ENCODE measurements at regions not wholly inside any gene's neighbourhood (a gene's known extent, or its start where the extent isn't known, plus 50 kb on each side); places are given as distances from the start of the nearest gene placed in this dataset.

DNA sequence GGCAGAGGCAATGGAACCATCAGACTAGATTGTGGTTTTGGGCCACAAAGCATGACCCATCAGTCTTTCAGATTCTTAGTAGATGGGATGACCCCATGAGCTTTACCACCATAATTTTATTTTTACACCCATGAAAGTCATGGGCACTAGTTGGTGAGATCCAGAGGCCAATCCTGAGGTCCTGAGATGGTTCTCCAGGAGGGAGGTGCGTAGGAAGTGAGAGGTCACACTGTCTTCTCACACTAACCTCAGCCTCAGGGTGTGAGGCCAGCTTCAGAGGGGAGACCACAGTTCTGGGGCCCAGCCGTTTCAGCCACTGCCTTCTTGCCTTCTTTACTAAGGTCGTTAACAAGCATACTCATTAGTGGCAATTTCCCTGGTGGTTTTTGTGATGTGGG lies 106.4 kb downstream of the AKAP11 start:
- no peaks in the 10 kb centered on the region for H3K9me3 ChIP-seq (ENCODE audit: control insufficient read depth, insufficient read depth, low read depth, low read length)
- H3K36me3 ChIP-seq (ENCODE audit: control insufficient read depth in 2 of 2, insufficient read depth in 1 of 2, low read length in 2 of 2), result no peaks in the 10 kb centered on the region
- TF ChIP-seq KLF7 (tag by site-specific recombination; IDR thresholded peaks at IDR 0.05; ENCODE audit: borderline replicate concordance) (no peak), ZNF10 (tag by site-specific recombination; IDR thresholded peaks at IDR 0.05) (no peak), ZNF335 (tag by site-specific recombination; conservative IDR thresholded peaks at IDR 0.05) (no peak), KLF1 (tag by site-specific recombination; IDR thresholded peaks at IDR 0.05) (no peak)
- CTCF ChIA-PET, result no interaction called here
- H3K4me3 ChIP-seq (ENCODE audit: low read depth, low read length), result no peak overlapping the region
- H3K27ac ChIP-seq (ENCODE audit: extremely low read depth, low read depth, low read length), result no peak overlapping the region
- no peaks in the 10 kb centered on the region for H3K4me1 ChIP-seq (ENCODE audit: control insufficient read depth, insufficient read depth, low read length)
- POLR2A ChIA-PET, result no interaction called here

DNA sequence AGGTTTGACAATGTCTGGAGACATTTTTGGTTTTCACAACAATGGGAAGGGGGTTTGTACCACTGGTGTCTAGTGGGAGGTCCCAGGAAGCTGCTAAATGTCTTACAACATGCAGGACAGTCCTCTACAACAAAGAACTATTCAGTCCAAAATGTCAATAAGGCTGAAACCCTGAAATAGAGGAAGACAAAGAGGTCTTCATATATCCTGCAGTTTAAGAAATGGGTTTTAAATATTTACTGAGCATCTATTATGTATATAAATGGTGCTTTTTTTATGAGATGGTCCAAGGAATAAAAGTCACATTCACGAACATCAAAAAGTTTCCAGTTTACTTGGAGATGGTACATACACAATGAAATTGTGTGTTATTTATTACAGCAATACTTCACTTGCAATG lies 107.3 kb downstream of the AKAP11 start:
- no peaks in the 10 kb centered on the region for H3K4me1 ChIP-seq (ENCODE audit: control insufficient read depth, insufficient read depth, low read length)
- H3K4me3 ChIP-seq (ENCODE audit: low read depth, low read length), result no peak overlapping the region
- TF ChIP-seq, protein P1, sequence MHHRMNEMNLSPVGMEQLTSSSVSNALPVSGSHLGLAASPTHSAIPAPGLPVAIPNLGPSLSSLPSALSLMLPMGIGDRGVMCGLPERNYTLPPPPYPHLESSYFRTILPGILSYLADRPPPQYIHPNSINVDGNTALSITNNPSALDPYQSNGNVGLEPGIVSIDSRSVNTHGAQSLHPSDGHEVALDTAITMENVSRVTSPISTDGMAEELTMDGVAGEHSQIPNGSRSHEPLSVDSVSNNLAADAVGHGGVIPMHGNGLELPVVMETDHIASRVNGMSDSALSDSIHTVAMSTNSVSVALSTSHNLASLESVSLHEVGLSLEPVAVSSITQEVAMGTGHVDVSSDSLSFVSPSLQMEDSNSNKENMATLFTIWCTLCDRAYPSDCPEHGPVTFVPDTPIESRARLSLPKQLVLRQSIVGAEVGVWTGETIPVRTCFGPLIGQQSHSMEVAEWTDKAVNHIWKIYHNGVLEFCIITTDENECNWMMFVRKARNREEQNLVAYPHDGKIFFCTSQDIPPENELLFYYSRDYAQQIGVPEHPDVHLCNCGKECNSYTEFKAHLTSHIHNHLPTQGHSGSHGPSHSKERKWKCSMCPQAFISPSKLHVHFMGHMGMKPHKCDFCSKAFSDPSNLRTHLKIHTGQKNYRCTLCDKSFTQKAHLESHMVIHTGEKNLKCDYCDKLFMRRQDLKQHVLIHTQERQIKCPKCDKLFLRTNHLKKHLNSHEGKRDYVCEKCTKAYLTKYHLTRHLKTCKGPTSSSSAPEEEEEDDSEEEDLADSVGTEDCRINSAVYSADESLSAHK (tag by site-specific recombination; IDR thresholded peaks at IDR 0.05), result no peak
- TF ChIP-seq, protein P2, sequence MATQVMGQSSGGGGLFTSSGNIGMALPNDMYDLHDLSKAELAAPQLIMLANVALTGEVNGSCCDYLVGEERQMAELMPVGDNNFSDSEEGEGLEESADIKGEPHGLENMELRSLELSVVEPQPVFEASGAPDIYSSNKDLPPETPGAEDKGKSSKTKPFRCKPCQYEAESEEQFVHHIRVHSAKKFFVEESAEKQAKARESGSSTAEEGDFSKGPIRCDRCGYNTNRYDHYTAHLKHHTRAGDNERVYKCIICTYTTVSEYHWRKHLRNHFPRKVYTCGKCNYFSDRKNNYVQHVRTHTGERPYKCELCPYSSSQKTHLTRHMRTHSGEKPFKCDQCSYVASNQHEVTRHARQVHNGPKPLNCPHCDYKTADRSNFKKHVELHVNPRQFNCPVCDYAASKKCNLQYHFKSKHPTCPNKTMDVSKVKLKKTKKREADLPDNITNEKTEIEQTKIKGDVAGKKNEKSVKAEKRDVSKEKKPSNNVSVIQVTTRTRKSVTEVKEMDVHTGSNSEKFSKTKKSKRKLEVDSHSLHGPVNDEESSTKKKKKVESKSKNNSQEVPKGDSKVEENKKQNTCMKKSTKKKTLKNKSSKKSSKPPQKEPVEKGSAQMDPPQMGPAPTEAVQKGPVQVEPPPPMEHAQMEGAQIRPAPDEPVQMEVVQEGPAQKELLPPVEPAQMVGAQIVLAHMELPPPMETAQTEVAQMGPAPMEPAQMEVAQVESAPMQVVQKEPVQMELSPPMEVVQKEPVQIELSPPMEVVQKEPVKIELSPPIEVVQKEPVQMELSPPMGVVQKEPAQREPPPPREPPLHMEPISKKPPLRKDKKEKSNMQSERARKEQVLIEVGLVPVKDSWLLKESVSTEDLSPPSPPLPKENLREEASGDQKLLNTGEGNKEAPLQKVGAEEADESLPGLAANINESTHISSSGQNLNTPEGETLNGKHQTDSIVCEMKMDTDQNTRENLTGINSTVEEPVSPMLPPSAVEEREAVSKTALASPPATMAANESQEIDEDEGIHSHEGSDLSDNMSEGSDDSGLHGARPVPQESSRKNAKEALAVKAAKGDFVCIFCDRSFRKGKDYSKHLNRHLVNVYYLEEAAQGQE (tag by site-specific recombination; IDR thresholded peaks at IDR 0.05), result no peak
- TF ChIP-seq ZNF837 (tag by site-specific recombination; IDR thresholded peaks at IDR 0.05), result no peak
- TF ChIP-seq ZNF530 (tag by site-specific recombination; IDR thresholded peaks at IDR 0.05; ENCODE audit: low read depth), result no peak
- TF ChIP-seq, protein P3, sequence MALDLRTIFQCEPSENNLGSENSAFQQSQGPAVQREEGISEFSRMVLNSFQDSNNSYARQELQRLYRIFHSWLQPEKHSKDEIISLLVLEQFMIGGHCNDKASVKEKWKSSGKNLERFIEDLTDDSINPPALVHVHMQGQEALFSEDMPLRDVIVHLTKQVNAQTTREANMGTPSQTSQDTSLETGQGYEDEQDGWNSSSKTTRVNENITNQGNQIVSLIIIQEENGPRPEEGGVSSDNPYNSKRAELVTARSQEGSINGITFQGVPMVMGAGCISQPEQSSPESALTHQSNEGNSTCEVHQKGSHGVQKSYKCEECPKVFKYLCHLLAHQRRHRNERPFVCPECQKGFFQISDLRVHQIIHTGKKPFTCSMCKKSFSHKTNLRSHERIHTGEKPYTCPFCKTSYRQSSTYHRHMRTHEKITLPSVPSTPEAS (tag by site-specific recombination; IDR thresholded peaks at IDR 0.05), result no peak
- TF ChIP-seq, protein P4, sequence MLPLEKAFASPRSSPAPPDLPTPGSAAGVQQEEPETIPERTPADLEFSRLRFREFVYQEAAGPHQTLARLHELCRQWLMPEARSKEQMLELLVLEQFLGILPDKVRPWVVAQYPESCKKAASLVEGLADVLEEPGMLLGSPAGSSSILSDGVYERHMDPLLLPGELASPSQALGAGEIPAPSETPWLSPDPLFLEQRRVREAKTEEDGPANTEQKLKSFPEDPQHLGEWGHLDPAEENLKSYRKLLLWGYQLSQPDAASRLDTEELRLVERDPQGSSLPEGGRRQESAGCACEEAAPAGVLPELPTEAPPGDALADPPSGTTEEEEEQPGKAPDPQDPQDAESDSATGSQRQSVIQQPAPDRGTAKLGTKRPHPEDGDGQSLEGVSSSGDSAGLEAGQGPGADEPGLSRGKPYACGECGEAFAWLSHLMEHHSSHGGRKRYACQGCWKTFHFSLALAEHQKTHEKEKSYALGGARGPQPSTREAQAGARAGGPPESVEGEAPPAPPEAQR (tag by site-specific recombination; IDR thresholded peaks at IDR 0.05), result no peak
- TF ChIP-seq ZNF626 (tag by site-specific recombination; IDR thresholded peaks at IDR 0.05), result no peak
- TF ChIP-seq, protein P5, sequence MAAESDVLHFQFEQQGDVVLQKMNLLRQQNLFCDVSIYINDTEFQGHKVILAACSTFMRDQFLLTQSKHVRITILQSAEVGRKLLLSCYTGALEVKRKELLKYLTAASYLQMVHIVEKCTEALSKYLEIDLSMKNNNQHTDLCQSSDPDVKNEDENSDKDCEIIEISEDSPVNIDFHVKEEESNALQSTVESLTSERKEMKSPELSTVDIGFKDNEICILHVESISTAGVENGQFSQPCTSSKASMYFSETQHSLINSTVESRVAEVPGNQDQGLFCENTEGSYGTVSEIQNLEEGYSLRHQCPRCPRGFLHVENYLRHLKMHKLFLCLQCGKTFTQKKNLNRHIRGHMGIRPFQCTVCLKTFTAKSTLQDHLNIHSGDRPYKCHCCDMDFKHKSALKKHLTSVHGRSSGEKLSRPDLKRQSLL (tag by site-specific recombination; IDR thresholded peaks at IDR 0.05), result no peak
- no peak for TF ChIP-seq ZNF157 (tag by site-specific recombination; IDR thresholded peaks at IDR 0.05)
- TF ChIP-seq, protein P6, sequence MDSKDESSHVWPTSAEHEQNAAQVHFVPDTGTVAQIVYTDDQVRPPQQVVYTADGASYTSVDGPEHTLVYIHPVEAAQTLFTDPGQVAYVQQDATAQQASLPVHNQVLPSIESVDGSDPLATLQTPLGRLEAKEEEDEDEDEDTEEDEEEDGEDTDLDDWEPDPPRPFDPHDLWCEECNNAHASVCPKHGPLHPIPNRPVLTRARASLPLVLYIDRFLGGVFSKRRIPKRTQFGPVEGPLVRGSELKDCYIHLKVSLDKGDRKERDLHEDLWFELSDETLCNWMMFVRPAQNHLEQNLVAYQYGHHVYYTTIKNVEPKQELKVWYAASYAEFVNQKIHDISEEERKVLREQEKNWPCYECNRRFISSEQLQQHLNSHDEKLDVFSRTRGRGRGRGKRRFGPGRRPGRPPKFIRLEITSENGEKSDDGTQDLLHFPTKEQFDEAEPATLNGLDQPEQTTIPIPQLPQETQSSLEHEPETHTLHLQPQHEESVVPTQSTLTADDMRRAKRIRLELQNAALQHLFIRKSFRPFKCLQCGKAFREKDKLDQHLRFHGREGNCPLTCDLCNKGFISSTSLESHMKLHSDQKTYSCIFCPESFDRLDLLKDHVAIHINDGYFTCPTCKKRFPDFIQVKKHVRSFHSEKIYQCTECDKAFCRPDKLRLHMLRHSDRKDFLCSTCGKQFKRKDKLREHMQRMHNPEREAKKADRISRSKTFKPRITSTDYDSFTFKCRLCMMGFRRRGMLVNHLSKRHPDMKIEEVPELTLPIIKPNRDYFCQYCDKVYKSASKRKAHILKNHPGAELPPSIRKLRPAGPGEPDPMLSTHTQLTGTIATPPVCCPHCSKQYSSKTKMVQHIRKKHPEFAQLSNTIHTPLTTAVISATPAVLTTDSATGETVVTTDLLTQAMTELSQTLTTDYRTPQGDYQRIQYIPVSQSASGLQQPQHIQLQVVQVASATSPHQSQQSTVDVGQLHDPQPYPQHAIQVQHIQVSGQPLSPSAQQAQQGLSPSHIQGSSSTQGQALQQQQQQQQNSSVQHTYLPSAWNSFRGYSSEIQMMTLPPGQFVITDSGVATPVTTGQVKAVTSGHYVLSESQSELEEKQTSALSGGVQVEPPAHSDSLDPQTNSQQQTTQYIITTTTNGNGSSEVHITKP (tag by site-specific recombination; IDR thresholded peaks at IDR 0.05), result no peak
- H3K9me3 ChIP-seq (ENCODE audit: control insufficient read depth, insufficient read depth, low read depth, low read length), result no peaks in the 10 kb centered on the region
- ChIA-PET CTCF (interaction anchor here (0.5 kb wide), 1 partner anchor 14 kb away, joined by 4 read pairs; no protein-coding TSS in a partner anchor), POLR2A (no interaction called here)
- H3K27ac ChIP-seq (ENCODE audit: extremely low read depth, low read depth, low read length), result no peak overlapping the region
- no peaks in the 10 kb centered on the region for H3K36me3 ChIP-seq (ENCODE audit: control insufficient read depth in 2 of 2, insufficient read depth in 1 of 2, low read length in 2 of 2)

All from HEK293 (cell line).